ENCODE measurements at regions not wholly inside any gene's neighbourhood (a gene's known extent, or its start where the extent isn't known, plus 50 kb on each side); places are given as distances from the start of the nearest gene placed in this dataset.

- Histone ChIP-seq H3K36me3 (ENCODE audit: low read depth) (no peaks in the 10 kb centered on the region), H3K9me3 (no peaks in the 10 kb centered on the region), H3K4me3 (no peak overlapping the region), H3K4me1 (ENCODE audit: low read depth) (no peaks in the 10 kb centered on the region)
- no peak for TF ChIP-seq CTCF (IDR thresholded peaks at IDR 0.05)
- DNase-seq: no peak
- intact Hi-C loops (cut with DNase I, micrococcal nuclease): no loop called here
- no peak for ATAC-seq
Measured at GRCh38 chr7:136347488-136347887, 370.3 kb upstream of the MTPN start.

- no peak for ATAC-seq
Measured at GRCh38 chr7:136342251-136342650, 365.1 kb upstream of the MTPN start.

GRCh38 chr7:136339464-136339863, 362.3 kb upstream of the MTPN start:
- TF ChIP-seq CTCF (IDR thresholded peaks at IDR 0.05): no peak
- no peak overlapping the region for H3K4me3 ChIP-seq
- H3K36me3 ChIP-seq (ENCODE audit: low read depth): no peaks in the 10 kb centered on the region
- ATAC-seq (no peak), DNase-seq (no peak)
- H3K4me1 ChIP-seq (ENCODE audit: low read depth): no peaks in the 10 kb centered on the region
- no peaks in the 10 kb centered on the region for H3K9me3 ChIP-seq
- intact Hi-C loops (cut with DNase I, micrococcal nuclease): no loop called here

More at GRCh38 chr7:136342251-136342650, 365.1 kb upstream of the MTPN start:
- no peak for DNase-seq
- no peaks in the 10 kb centered on the region for H3K36me3 ChIP-seq (ENCODE audit: low read depth)
- no peaks in the 10 kb centered on the region for H3K4me1 ChIP-seq (ENCODE audit: low read depth)
- no peaks in the 10 kb centered on the region for H3K9me3 ChIP-seq
- no peak overlapping the region for H3K4me3 ChIP-seq
- no peak for TF ChIP-seq CTCF (IDR thresholded peaks at IDR 0.05)
- intact Hi-C loops (cut with DNase I, micrococcal nuclease): no loop called here

- H3K4me1 ChIP-seq (ENCODE audit: low read depth): no peaks in the 10 kb centered on the region
- no peak for DNase-seq
- no peak for ATAC-seq
- no peaks in the 10 kb centered on the region for H3K36me3 ChIP-seq (ENCODE audit: low read depth)
- intact Hi-C loops (cut with DNase I, micrococcal nuclease): no loop called here
- no peak overlapping the region for H3K4me3 ChIP-seq
- H3K9me3 ChIP-seq: no peaks in the 10 kb centered on the region
- no peak for TF ChIP-seq CTCF (IDR thresholded peaks at IDR 0.05)
Measured at GRCh38 chr7:136336932-136337331, 359.8 kb upstream of the MTPN start.

GRCh38 chr7:136333636-136334035, 356.5 kb upstream of the MTPN start:
- Histone ChIP-seq H3K9me3 (no peaks in the 10 kb centered on the region), H3K4me1 (ENCODE audit: low read depth) (no peaks in the 10 kb centered on the region), H3K36me3 (ENCODE audit: low read depth) (no peaks in the 10 kb centered on the region), H3K4me3 (no peak overlapping the region)
- intact Hi-C loops (cut with DNase I, micrococcal nuclease): no loop called here
- no peak for ATAC-seq
- no peak for DNase-seq
- TF ChIP-seq CTCF (IDR thresholded peaks at IDR 0.05): no peak

GRCh38 chr7:136326045-136326609, 349.0 kb upstream of the MTPN start:
- intact Hi-C loops (cut with DNase I, micrococcal nuclease): no loop called here

More at GRCh38 chr7:136326045-136326609, 349.0 kb upstream of the MTPN start:
- Histone ChIP-seq H3K36me3 (ENCODE audit: low read depth) (no peaks in the 10 kb centered on the region), H3K9me3 (no peaks in the 10 kb centered on the region), H3K4me3 (no peak overlapping the region), H3K4me1 (ENCODE audit: low read depth) (no peaks in the 10 kb centered on the region)
- TF ChIP-seq CTCF (IDR thresholded peaks at IDR 0.05): no peak
- ATAC-seq (no peak), DNase-seq (no peak)

All from mucosa of descending colon (tissue), 3 donors.